ENCODE measurements at regions not wholly inside any gene's neighbourhood (a gene's known extent, or its start where the extent isn't known, plus 50 kb on each side); places are given as distances from the start of the nearest gene placed in this dataset.
A peak's percentile ranks its signal among the peaks of the same experiment; 100 is the strongest.
"Not testable (repeated sequence)": the region's sequence is repeated elsewhere in the genome, so short reads cannot be mapped to it uniquely, and the experiment has no call there.

DNA sequence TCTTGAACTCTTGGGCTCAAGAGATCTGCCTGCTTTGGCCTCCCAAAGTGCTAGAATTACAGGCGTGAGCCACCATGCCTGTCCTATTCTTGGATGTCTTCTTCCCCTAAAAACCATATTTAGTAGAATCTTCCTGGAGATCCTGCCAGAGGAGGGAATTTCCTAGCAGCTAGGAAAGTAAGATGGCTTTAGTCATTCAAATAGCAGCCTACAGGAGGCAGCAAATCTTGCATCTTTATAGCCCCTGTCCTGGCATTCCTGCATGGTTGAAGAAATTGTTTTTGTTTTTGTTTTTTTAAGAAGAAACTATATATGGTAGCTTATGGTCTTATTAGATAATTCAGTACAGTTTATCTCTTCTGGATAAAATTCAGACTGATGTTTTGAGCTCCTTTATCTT lies 83.2 kb upstream of the AGTPBP1 start:
- POLR2A ChIA-PET; H3K36me3 ChIP-seq (ENCODE audit: control insufficient read depth, insufficient read depth, low read length); H3K27me3 ChIP-seq (ENCODE audit: control insufficient read depth, insufficient read depth, low read length); DNase-seq (ENCODE audit: low read depth); H3K4me3 ChIP-seq (ENCODE audit: low read depth, low read length): not testable (repeated sequence)
- CTCF ChIA-PET, result interaction anchor here (1.6 kb wide), 1 partner anchor 34 kb away, joined by 4 read pairs; no protein-coding TSS in a partner anchor
- TF ChIP-seq, protein P1, sequence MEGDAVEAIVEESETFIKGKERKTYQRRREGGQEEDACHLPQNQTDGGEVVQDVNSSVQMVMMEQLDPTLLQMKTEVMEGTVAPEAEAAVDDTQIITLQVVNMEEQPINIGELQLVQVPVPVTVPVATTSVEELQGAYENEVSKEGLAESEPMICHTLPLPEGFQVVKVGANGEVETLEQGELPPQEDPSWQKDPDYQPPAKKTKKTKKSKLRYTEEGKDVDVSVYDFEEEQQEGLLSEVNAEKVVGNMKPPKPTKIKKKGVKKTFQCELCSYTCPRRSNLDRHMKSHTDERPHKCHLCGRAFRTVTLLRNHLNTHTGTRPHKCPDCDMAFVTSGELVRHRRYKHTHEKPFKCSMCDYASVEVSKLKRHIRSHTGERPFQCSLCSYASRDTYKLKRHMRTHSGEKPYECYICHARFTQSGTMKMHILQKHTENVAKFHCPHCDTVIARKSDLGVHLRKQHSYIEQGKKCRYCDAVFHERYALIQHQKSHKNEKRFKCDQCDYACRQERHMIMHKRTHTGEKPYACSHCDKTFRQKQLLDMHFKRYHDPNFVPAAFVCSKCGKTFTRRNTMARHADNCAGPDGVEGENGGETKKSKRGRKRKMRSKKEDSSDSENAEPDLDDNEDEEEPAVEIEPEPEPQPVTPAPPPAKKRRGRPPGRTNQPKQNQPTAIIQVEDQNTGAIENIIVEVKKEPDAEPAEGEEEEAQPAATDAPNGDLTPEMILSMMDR (IDR thresholded peaks at IDR 0.05; ENCODE audit: insufficient read depth, low read depth, low read length), result peak; percentile 22; the same call in 1 of the 2 replicates

DNA sequence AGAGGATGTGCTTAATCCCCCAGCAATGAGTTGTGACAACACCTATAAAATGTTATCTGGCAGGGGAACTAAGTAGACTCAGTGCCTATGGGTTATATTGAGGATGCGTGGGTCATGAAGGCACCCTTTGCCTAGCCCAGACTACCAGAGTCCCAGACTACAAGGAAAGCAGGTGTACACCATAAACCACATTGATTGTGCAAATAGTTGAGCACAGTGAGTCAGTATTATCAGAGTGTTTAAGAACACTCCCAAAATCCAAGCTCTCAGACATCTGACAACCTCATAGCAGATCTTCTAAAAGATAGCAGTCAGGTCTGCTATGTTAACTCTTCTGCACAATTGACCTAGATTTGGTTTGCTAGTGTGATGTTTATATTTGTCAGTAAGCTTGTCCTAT lies 92.8 kb upstream of the AGTPBP1 start:
- H3K27me3 ChIP-seq (ENCODE audit: control insufficient read depth, insufficient read depth, low read length); H3K4me3 ChIP-seq (ENCODE audit: low read depth, low read length); DNase-seq (ENCODE audit: low read depth); POLR2A ChIA-PET; H3K36me3 ChIP-seq (ENCODE audit: control insufficient read depth, insufficient read depth, low read length): not testable (repeated sequence)
- CTCF ChIA-PET, result interaction anchor here (1.0 kb wide), 1 partner anchor 65 kb away, joined by 3 read pairs; no protein-coding TSS in a partner anchor

DNA sequence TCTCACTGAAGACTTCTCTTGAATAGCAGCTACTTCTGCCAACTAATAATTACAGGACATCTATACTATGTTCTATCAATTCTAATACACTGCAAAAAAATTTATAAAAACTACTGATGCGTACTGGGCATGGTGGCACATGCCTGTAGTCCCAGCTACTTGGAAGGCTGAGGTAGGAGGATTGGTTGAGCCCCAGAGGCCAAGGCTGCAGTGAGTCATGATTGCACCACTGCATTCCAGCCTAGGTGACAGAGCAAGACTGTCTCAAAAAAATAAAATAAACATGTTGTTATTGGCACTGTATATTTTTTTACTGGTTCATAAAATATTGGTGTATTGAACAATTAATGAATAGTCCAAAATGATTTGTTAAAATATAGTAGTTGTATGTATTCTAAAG lies 97.0 kb upstream of the NAA35 start:
- DNase-seq (ENCODE audit: low read depth); H3K36me3 ChIP-seq (ENCODE audit: control insufficient read depth, insufficient read depth, low read length); H3K4me3 ChIP-seq (ENCODE audit: low read depth, low read length); POLR2A ChIA-PET; H3K27me3 ChIP-seq (ENCODE audit: control insufficient read depth, insufficient read depth, low read length): not testable (repeated sequence)
- CTCF ChIA-PET, result interaction anchor here (0.5 to 0.9 kb wide), 2 partner anchors 65 to 101 kb away, joined by 3 read pairs; no protein-coding TSS in a partner anchor

DNA sequence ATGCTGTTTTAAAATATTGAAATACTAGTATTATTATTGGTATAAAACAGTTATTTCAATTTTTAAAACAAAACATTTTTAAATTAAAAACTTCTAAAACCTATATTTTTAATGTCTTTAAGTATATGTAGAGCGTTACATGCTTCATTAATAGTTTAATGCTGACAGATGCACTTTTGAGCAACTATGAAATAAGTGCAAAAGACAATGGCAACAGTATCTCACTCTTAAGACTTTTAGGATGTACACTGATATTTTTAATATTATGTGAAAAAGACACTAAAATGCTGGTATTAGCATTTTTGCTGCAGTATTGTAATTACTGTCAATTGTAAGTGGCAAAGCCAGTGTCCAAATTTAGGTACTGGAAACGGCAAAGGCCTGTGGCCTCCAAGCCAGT lies 93.2 kb upstream of the NAA35 start:
- POLR2A ChIA-PET; H3K36me3 ChIP-seq (ENCODE audit: control insufficient read depth, insufficient read depth, low read length); H3K27me3 ChIP-seq (ENCODE audit: control insufficient read depth, insufficient read depth, low read length); DNase-seq (ENCODE audit: low read depth); CTCF ChIA-PET; H3K4me3 ChIP-seq (ENCODE audit: low read depth, low read length): not testable (repeated sequence)

DNA sequence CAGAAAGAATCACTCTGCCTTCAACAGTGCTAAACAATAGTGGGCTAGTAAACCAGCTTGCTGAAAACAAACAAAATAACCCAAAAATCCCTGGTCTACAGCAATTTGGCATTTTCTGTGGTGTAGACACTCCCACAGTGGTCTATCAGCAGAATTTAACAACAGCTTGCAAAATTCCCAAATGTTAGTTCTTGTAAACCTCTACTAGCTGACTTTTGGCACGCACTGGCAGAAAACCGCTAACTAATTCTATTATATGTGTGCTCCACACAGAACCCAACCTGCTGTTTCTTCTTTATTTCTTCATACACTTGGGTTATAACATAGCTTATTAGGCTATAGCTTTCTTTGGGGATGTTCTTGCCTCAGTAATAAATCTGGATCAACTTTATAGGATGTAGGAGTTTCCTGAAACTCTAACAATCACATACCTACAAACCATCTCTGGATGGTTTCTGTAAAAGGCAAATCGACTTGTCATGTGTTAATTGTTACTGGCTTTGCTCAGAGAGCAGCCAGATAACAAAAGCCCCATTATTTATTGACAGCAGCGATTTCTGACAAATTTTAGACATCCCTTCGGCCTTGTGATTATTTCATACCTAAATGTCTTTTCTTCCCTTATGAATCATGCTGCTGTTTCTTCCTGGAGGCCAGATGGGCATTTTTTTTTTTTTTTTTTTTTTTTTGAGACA lies 82.7 kb upstream of the NAA35 start:
- ChIA-PET POLR2A (no interaction called here), CTCF (interaction anchor here (0.7 to 0.9 kb wide), 2 partner anchors 35 to 42 kb away, joined by 3 read pairs; no protein-coding TSS in a partner anchor)
- DNase-seq (ENCODE audit: low read depth), result no peak
- Histone ChIP-seq H3K36me3 (ENCODE audit: control insufficient read depth, insufficient read depth, low read length) (no peaks in the 10 kb centered on the region), H3K4me3 (ENCODE audit: low read depth, low read length) (no peak overlapping the region), H3K27me3 (ENCODE audit: control insufficient read depth, insufficient read depth, low read length) (no peaks in the 10 kb centered on the region)
- TF ChIP-seq, protein P1 (IDR thresholded peaks at IDR 0.05; ENCODE audit: insufficient read depth, low read depth, low read length), result no peak

DNA sequence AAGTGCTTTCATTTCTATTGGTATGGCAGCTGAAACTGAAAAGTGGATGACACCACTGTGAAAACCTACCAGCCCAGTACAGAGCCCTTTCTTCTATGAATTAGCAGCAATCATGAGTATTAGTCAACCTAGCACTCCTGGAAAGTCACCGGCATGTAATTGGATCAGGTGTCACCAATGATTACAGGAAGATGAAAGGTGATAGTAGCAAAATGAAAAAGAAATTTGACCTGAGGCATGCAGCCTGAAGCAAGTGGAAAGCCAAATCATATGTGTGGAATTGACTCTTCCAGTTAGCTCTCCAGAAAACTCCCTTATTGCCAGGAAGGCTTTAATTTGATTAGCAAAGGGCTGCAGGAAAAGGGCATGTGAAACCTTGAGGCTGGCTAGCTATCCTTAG lies 81.2 kb upstream of the NAA35 start:
- ChIA-PET CTCF (interaction anchor here (1.1 to 1.3 kb wide), 2 partner anchors 35 to 41 kb away, joined by 3 to 4 read pairs; no protein-coding TSS in a partner anchor), POLR2A (no interaction called here)
- Histone ChIP-seq H3K27me3 (ENCODE audit: control insufficient read depth, insufficient read depth, low read length) (no peaks in the 10 kb centered on the region), H3K4me3 (ENCODE audit: low read depth, low read length) (no peak overlapping the region), H3K36me3 (ENCODE audit: control insufficient read depth, insufficient read depth, low read length) (no peaks in the 10 kb centered on the region)
- TF ChIP-seq, protein P1 (IDR thresholded peaks at IDR 0.05; ENCODE audit: insufficient read depth, low read depth, low read length), result no peak
- DNase-seq (ENCODE audit: low read depth), result no peak

DNA sequence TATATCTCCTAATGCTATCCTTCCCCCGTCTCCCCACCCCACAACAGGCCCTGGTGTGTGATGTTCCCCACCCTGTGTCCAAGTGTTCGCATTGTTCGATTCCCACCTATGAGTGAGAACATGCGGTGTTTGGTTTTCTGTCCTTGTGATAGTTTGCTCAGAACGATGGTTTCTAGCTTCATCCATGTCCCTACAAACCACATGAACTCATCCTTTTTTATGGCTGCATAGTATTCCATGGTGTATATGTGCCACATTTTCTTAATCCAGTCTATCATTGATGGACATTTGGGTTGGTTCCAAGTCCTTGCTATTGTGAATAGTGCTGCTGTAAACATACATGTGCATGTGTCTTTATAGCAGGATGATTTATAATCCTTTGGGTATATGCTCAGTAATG lies 79.1 kb upstream of the NAA35 start:
- H3K36me3 ChIP-seq (ENCODE audit: control insufficient read depth, insufficient read depth, low read length); POLR2A ChIA-PET; DNase-seq (ENCODE audit: low read depth); CTCF ChIA-PET; H3K4me3 ChIP-seq (ENCODE audit: low read depth, low read length); H3K27me3 ChIP-seq (ENCODE audit: control insufficient read depth, insufficient read depth, low read length): not testable (repeated sequence)

All from BJ (cell line).